Type B pancreatic cell (in vitro differentiated cells): ENCODE measurements at regions not wholly inside any gene's neighbourhood (a gene's known extent, or its start where the extent isn't known, plus 50 kb on each side); places are given as distances from the start of the nearest gene placed in this dataset.

Experiments used
- DNase-seq: peaks from one replicate; pipeline ENCODE4 v3.0.0; 2021; ENCODE audit warnings: mixed read lengths; ENCODE audit not compliant: unreplicated experiment; ENCODE audit errors: extremely low spot score
- H3K27ac Mint-ChIP-seq: 2 replicates; pipeline ENCODE4 v1.8.0; 2021; ENCODE audit warnings: mild to moderate bottlenecking, mixed read lengths
- H3K27me3 Mint-ChIP-seq: 2 replicates; pipeline ENCODE4 v1.8.0; 2021; ENCODE audit warnings: mixed read lengths
- H3K36me3 Mint-ChIP-seq: 2 replicates; pipeline ENCODE4 v1.8.0; 2021; ENCODE audit warnings: mixed read lengths
- H3K4me1 Mint-ChIP-seq: one replicate; pipeline ENCODE4 v1.8.0; 2021; ENCODE audit warnings: mixed read lengths; ENCODE audit not compliant: unreplicated experiment
- H3K4me3 Mint-ChIP-seq: 2 replicates; pipeline ENCODE4 v1.8.0; 2021; ENCODE audit warnings: mild to moderate bottlenecking, mixed read lengths
- H3K9me3 Mint-ChIP-seq: 2 replicates; pipeline ENCODE4 v1.8.0; 2021; ENCODE audit warnings: mixed read lengths
- CTCF ChIP-seq: fragments of 200-600 bp; sonication (generic); conservative IDR thresholded peaks from 2 replicates; pipeline ENCODE4 v1.5.0; 2021; ENCODE audit warnings: antibody characterized with exemption, mild to moderate bottlenecking

GRCh38 chr3:89570465-89570864 is 463.0 kb downstream of the EPHA3 start:
- Mint-ChIP-seq H3K27me3 (peaks cover 3% of the 10 kb centered on the region), H3K27ac (no peak overlapping the region)

DNA sequence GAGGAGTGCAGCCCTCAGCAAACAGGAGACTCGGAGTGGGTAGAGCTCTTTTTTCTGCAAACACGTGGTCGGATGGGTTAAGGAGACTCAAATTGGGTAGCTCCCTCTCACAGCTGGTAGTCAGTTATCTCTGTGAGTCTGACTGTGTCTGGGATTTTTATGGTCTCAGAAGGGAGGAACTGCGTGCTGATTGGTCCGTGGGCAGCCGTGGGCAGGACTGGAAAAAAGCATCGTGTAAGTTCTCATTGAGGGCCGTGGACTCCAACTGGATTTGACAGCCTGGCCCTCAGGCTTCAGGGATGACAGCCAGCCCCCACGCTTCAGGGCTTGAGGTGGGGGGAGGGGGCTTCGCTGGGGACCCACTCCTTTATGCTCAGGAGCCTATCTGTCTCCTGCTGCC is 463.9 kb downstream of the EPHA3 start:
- Mint-ChIP-seq H3K27ac (no peak overlapping the region), H3K9me3 (no peaks in the 10 kb centered on the region), H3K4me1 (no peaks in the 10 kb centered on the region), H3K4me3 (no peak overlapping the region), H3K36me3 (no peaks in the 10 kb centered on the region), H3K27me3 (peaks cover 3% of the 10 kb centered on the region)
- TF ChIP-seq CTCF = no peak
- no peak for DNase-seq

More at GRCh38 chr3:89570465-89570864, 463.0 kb downstream of the EPHA3 start:
- peaks cover 5% of the 10 kb centered on the region for H3K9me3 Mint-ChIP-seq
- no peaks in the 10 kb centered on the region for H3K4me1 Mint-ChIP-seq
- no peak overlapping the region for H3K4me3 Mint-ChIP-seq
- DNase-seq = no peak
- no peaks in the 10 kb centered on the region for H3K36me3 Mint-ChIP-seq
- no peak for TF ChIP-seq CTCF

- Mint-ChIP-seq H3K4me3 (no peak overlapping the region), H3K4me1 (no peaks in the 10 kb centered on the region), H3K27me3 (peaks cover 3% of the 10 kb centered on the region), H3K9me3 (no peaks in the 10 kb centered on the region), H3K27ac (no peak overlapping the region), H3K36me3 (no peaks in the 10 kb centered on the region)
- DNase-seq = no peak
- TF ChIP-seq CTCF = no peak
Measured at GRCh38 chr3:89571707-89572106, 464.3 kb downstream of the EPHA3 start.

DNA sequence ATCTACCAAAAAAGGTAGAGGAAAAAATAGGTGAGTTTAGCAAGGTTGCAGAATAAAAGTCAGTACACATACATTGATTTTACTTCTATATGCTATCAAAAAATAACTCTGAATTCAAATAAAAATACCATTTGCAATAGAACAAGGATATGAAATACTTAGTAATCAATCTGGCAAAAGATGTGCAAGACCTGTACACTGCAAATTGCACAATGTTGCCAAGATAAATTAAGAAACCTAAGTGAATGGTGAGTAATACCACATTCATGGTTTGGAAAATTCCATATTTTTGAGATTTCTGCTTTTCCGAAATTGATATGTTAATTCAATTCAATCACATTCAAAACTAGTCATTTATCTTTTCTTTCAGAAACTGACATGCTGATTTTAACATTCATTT is 464.8 kb downstream of the EPHA3 start:
- Mint-ChIP-seq H3K27ac (no peak overlapping the region), H3K27me3 (peaks cover 3% of the 10 kb centered on the region), H3K9me3 (no peaks in the 10 kb centered on the region), H3K4me1 (peaks cover 2% of the 10 kb centered on the region), H3K36me3 (no peaks in the 10 kb centered on the region), H3K4me3 (no peak overlapping the region)
- no peak for TF ChIP-seq CTCF
- no peak for DNase-seq

GRCh38 chr3:89576417-89576816 is 469.0 kb downstream of the EPHA3 start:
- Mint-ChIP-seq H3K4me3 (no peak overlapping the region), H3K27ac (no peak overlapping the region), H3K9me3 (no peaks in the 10 kb centered on the region), H3K27me3 (peaks cover 11% of the 10 kb centered on the region), H3K4me1 (peaks cover 14% of the 10 kb centered on the region), H3K36me3 (no peaks in the 10 kb centered on the region)
- no peak for DNase-seq
- TF ChIP-seq CTCF = no peak
